MCF 10A (cell line): ENCODE measurements at regions not wholly inside any gene's neighbourhood (a gene's known extent, or its start where the extent isn't known, plus 50 kb on each side); places are given as distances from the start of the nearest gene placed in this dataset.

Experiments
- BruUV-seq: library from RNA; stranded (reverse); fragments of 400-500 nt; replicated peaks from 2 replicates; lab custom pipeline; 2021; lab: Mats Ljungman, UMichigan
- CTCF ChIA-PET: fragments of 300-600 bp; sonication (Branson Sonifier 250); formaldehyde crosslinking; extraction: SDS; loops from one replicate; lab custom pipeline; 2021; ENCODE audit warnings: antibody characterized with exemption, inconsistent platforms; lab: Yijun Ruan, JAX
- POLR2A ChIA-PET: fragments of 300-600, 350-650 bp; sonication (Branson Sonifier 250); formaldehyde crosslinking; extraction: SDS; loops from one replicate; lab custom pipeline; 2020; ENCODE audit warnings: antibody characterized with exemption, inconsistent platforms; lab: Yijun Ruan, JAX
- DNase-seq: peaks from one replicate; pipeline ENCODE4 v3.0.0-alpha.2; 2018; ENCODE audit not compliant: unreplicated experiment
- H3K27ac Mint-ChIP-seq: one replicate; pipeline ENCODE4 v1.8.0; 2022; ENCODE audit warnings: mild to moderate bottlenecking, low read depth, mixed read lengths; ENCODE audit not compliant: unreplicated experiment
- H3K27me3 Mint-ChIP-seq: one replicate; pipeline ENCODE4 v1.8.0; 2022; ENCODE audit warnings: mixed read lengths; ENCODE audit not compliant: insufficient read depth, unreplicated experiment
- H3K36me3 Mint-ChIP-seq: one replicate; pipeline ENCODE4 v1.8.0; 2022; ENCODE audit warnings: mild to moderate bottlenecking, moderate library complexity, mixed read lengths; ENCODE audit not compliant: insufficient read depth, unreplicated experiment
- H3K4me1 Mint-ChIP-seq: one replicate; pipeline ENCODE4 v1.8.0; 2022; ENCODE audit warnings: mixed read lengths; ENCODE audit not compliant: insufficient read depth, unreplicated experiment
- H3K4me3 Mint-ChIP-seq: one replicate; pipeline ENCODE4 v1.8.0; 2022; ENCODE audit warnings: mild to moderate bottlenecking, moderate library complexity, mixed read lengths; ENCODE audit not compliant: unreplicated experiment
- H3K9me3 Mint-ChIP-seq: one replicate; pipeline ENCODE4 v1.8.0; 2022; ENCODE audit warnings: mixed read lengths; ENCODE audit not compliant: unreplicated experiment
- intact Hi-C: fragments of 100-400 bp; cut with micrococcal nuclease; formaldehyde crosslinking; loops from 2 replicates; pipeline ENCODE4 v1.14.1; 2022
- TF ChIP-seq, protein P1 (sequence below): fragments of 200-600 bp; IDR thresholded peaks from one replicate; pipeline ENCODE4 v1.8.0; 2022; ENCODE audit warnings: antibody characterized with exemption, mild to moderate bottlenecking; ENCODE audit not compliant: unreplicated experiment

DNA sequence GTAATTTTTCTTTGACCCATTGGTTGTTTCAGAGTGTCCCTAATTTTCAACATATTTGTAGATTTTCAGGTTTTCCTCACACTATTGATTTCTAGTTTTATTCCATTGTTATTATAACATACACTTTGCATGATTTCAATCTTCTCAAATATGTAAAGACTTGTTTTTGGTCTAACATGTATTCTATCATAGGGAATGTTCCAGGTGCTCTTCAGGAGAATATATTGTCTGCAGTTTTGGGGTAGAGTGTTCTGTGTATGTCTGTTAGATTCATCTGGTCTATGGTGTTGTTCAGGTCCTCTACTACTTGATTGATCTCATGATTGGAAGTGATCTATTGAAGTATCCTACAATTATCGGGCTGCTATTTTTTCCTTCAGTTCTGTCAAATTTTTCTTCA is 440.9 kb upstream of the MIR17HG start:
- Mint-ChIP-seq H3K36me3 (no peaks in the 10 kb centered on the region), H3K4me3 (no peak overlapping the region), H3K4me1 (no peaks in the 10 kb centered on the region), H3K9me3 (no peaks in the 10 kb centered on the region), H3K27me3 (no peaks in the 10 kb centered on the region), H3K27ac (no peak overlapping the region)
- TF ChIP-seq, protein P1, sequence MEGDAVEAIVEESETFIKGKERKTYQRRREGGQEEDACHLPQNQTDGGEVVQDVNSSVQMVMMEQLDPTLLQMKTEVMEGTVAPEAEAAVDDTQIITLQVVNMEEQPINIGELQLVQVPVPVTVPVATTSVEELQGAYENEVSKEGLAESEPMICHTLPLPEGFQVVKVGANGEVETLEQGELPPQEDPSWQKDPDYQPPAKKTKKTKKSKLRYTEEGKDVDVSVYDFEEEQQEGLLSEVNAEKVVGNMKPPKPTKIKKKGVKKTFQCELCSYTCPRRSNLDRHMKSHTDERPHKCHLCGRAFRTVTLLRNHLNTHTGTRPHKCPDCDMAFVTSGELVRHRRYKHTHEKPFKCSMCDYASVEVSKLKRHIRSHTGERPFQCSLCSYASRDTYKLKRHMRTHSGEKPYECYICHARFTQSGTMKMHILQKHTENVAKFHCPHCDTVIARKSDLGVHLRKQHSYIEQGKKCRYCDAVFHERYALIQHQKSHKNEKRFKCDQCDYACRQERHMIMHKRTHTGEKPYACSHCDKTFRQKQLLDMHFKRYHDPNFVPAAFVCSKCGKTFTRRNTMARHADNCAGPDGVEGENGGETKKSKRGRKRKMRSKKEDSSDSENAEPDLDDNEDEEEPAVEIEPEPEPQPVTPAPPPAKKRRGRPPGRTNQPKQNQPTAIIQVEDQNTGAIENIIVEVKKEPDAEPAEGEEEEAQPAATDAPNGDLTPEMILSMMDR: no peak
- ChIA-PET POLR2A (no interaction called here), CTCF (no interaction called here)
- no peak for DNase-seq
- intact Hi-C loops: no loop called here
- no TSS peak for BruUV-seq

DNA sequence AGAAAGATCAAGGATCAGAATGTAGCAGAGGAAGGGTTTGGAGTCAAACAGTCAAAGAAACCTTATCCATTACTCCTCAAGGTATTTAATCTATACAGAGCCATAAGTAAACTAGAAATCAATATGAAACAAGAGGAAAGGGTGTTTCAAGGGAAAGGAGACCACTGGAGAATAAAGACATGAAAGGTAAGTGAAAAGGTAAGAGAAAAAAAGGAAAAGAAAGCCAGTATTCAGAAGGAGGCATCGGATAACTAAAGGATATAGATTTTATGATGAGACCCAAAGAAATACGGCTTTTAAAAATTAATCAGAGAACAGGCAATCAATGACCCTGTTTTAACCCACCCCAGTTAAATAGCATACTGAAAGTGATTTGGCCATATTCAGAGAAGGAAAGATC is 438.7 kb upstream of the MIR17HG start:
- TF ChIP-seq, protein P1: no peak
- no TSS peak for BruUV-seq
- ChIA-PET CTCF (no interaction called here), POLR2A (no interaction called here)
- intact Hi-C loops: no loop called here
- no peaks in the 10 kb centered on the region for H3K9me3 Mint-ChIP-seq
- no peak overlapping the region for H3K27ac Mint-ChIP-seq
- H3K4me3 Mint-ChIP-seq: no peak overlapping the region
- no peak for DNase-seq
- H3K36me3 Mint-ChIP-seq: no peaks in the 10 kb centered on the region
- H3K4me1 Mint-ChIP-seq: no peaks in the 10 kb centered on the region
- no peaks in the 10 kb centered on the region for H3K27me3 Mint-ChIP-seq

DNA sequence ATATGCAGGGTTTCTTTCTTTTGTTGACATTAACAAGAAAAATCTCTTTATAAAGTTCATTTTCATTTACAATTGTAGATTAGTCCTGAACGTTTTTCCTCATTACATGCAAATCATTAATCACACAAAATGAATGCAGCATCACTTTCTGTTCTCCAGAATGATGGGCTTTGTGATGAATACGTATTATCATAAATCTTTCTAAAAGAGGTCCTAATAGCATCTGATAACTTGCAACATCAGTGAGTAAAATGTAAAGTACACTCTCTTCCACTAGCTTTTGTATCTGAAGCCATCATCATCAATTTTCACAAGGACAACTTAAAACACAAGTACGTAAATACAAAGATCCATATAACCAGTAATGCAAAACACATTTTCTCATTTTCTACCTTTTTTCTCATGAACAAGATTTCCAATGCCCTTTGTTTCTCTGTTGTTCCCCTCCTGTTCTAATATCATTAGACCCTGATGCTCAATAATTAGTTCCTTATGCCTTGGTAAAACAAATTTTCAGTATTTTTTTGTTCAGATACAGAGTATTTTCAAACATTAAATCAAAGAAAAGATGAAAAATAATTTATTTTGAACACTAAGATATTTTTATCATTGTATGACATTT is 437.4 kb upstream of the MIR17HG start:
- H3K4me3 Mint-ChIP-seq: no peak overlapping the region
- no peaks in the 10 kb centered on the region for H3K4me1 Mint-ChIP-seq
- H3K27me3 Mint-ChIP-seq: no peaks in the 10 kb centered on the region
- no peak for DNase-seq
- intact Hi-C loops: no loop called here
- no TSS peak for BruUV-seq
- TF ChIP-seq, protein P1: no peak
- ChIA-PET POLR2A (no interaction called here), CTCF (interaction anchor here (0.6 kb wide), 2 partner anchors 169 to 1247 kb away, joined by 3 read pairs; no protein-coding TSS in a partner anchor)
- no peaks in the 10 kb centered on the region for H3K9me3 Mint-ChIP-seq
- no peaks in the 10 kb centered on the region for H3K36me3 Mint-ChIP-seq
- H3K27ac Mint-ChIP-seq: no peak overlapping the region

DNA sequence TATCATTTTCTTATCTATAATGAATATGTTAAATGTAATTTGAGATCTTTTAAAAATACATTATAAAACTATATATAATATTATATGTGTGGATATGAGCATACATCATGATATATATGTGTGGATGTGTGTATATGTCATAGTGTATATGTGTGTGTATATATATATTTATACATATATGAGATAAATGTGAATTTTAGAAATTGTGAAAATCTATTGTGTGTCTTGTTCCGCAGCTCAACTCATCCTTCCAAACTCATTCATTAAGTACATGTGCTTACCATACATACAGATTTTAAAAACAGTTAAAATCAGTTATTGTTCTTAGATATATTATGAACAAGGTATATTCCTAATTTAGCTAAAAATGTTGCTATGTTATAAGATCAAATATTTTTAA is 435.2 kb upstream of the MIR17HG start:
- H3K27me3 Mint-ChIP-seq: no peaks in the 10 kb centered on the region
- intact Hi-C loops: no loop called here
- ChIA-PET CTCF (interaction anchor here (0.6 kb wide), 1 partner anchor 105 kb away, joined by 3 read pairs; no protein-coding TSS in a partner anchor), POLR2A (no interaction called here)
- TF ChIP-seq, protein P1: no peak
- H3K4me1 Mint-ChIP-seq: no peaks in the 10 kb centered on the region
- no peak overlapping the region for H3K27ac Mint-ChIP-seq
- DNase-seq: no peak
- H3K36me3 Mint-ChIP-seq: no peaks in the 10 kb centered on the region
- H3K9me3 Mint-ChIP-seq: no peaks in the 10 kb centered on the region
- no peak overlapping the region for H3K4me3 Mint-ChIP-seq
- no TSS peak for BruUV-seq
